ENCODE measurements at regions not wholly inside any gene's neighbourhood (a gene's known extent, or its start where the extent isn't known, plus 50 kb on each side); places are given as distances from the start of the nearest gene placed in this dataset.
"Not testable (repeated sequence)": the region's sequence is repeated elsewhere in the genome, so short reads cannot be mapped to it uniquely, and the experiment has no call there.

GRCh38 chr12:90515199-90516175 lies 439.5 kb downstream of the CCER1 start:
- DNase-seq (ENCODE audit: low read depth in 4 of 4, low spot score in 2 of 4): no peak

GRCh38 chr12:90514325-90514724 lies 440.7 kb downstream of the CCER1 start:
- peak in 2 of 4 donors; percentile 30 to 38 for DNase-seq (ENCODE audit: low read depth in 4 of 4, low spot score in 2 of 4)

- no peak for DNase-seq (ENCODE audit: low read depth in 4 of 4, low spot score in 2 of 4)
Measured at GRCh38 chr12:90512518-90512917, 442.5 kb downstream of the CCER1 start.

- DNase-seq (ENCODE audit: low read depth in 4 of 4, low spot score in 2 of 4): no peak
Measured at GRCh38 chr12:90510948-90511347, 444.0 kb downstream of the CCER1 start.

GRCh38 chr12:90504806-90505205 lies 450.2 kb downstream of the CCER1 start:
- no peak for DNase-seq (ENCODE audit: low read depth in 4 of 4, low spot score in 2 of 4)

- no peak for DNase-seq (ENCODE audit: low read depth in 4 of 4, low spot score in 2 of 4)
Measured at GRCh38 chr12:90502070-90502469, 452.9 kb downstream of the CCER1 start.

- DNase-seq (ENCODE audit: low read depth in 4 of 4, low spot score in 2 of 4): no peak
Measured at GRCh38 chr12:90501412-90501811, 453.6 kb downstream of the CCER1 start.

- no peak for DNase-seq (ENCODE audit: low read depth in 4 of 4, low spot score in 2 of 4)
Measured at GRCh38 chr12:90499795-90500194, 455.2 kb downstream of the CCER1 start.

GRCh38 chr12:90497923-90498545 lies 456.9 kb downstream of the CCER1 start:
- no peak for DNase-seq (ENCODE audit: low read depth in 4 of 4, low spot score in 2 of 4)

- DNase-seq (ENCODE audit: low read depth in 4 of 4, low spot score in 2 of 4): no peak
Measured at GRCh38 chr12:90490355-90490754, 464.6 kb downstream of the CCER1 start.

- DNase-seq (ENCODE audit: low read depth in 4 of 4, low spot score in 2 of 4): no peak
Measured at GRCh38 chr12:90489141-90489540, 465.8 kb downstream of the CCER1 start.

GRCh38 chr12:90485560-90485959 lies 469.4 kb downstream of the CCER1 start:
- DNase-seq (ENCODE audit: low read depth in 4 of 4, low spot score in 2 of 4): no peak

GRCh38 chr12:90484094-90484493 lies 470.9 kb downstream of the CCER1 start:
- DNase-seq (ENCODE audit: low read depth in 4 of 4, low spot score in 2 of 4): no peak

GRCh38 chr12:90481748-90482147 lies 473.2 kb downstream of the CCER1 start:
- DNase-seq (ENCODE audit: low read depth in 4 of 4, low spot score in 2 of 4): no peak

GRCh38 chr12:90479237-90479636 lies 475.7 kb downstream of the CCER1 start:
- no peak for DNase-seq (ENCODE audit: low read depth in 4 of 4, low spot score in 2 of 4)

- no peak for DNase-seq (ENCODE audit: low read depth in 4 of 4, low spot score in 2 of 4)
Measured at GRCh38 chr12:90473831-90474230, 481.1 kb downstream of the CCER1 start.

- no peak for DNase-seq (ENCODE audit: low read depth in 4 of 4, low spot score in 2 of 4)
Measured at GRCh38 chr12:90460681-90461080, 494.3 kb downstream of the CCER1 start.

GRCh38 chr12:90456248-90456647 lies 498.7 kb downstream of the CCER1 start:
- no peak for DNase-seq (ENCODE audit: low read depth in 4 of 4, low spot score in 2 of 4)

- DNase-seq (ENCODE audit: low read depth in 4 of 4, low spot score in 2 of 4): no peak
Measured at GRCh38 chr12:90455756-90456155, 499.2 kb downstream of the CCER1 start.

GRCh38 chr12:90449611-90450010 lies 505.4 kb downstream of the CCER1 start:
- no peak for DNase-seq (ENCODE audit: low read depth in 4 of 4, low spot score in 2 of 4)

GRCh38 chr12:90443466-90443865 lies 511.5 kb downstream of the CCER1 start:
- not testable (repeated sequence) for DNase-seq (ENCODE audit: low read depth in 4 of 4, low spot score in 2 of 4)

GRCh38 chr12:90441431-90441830 lies 513.5 kb downstream of the CCER1 start:
- DNase-seq (ENCODE audit: low read depth in 4 of 4, low spot score in 2 of 4): no peak

Data from left renal cortex interstitium (tissue), 4 donors.